ENCODE measurements at regions not wholly inside any gene's neighbourhood (a gene's known extent, or its start where the extent isn't known, plus 50 kb on each side); places are given as distances from the start of the nearest gene placed in this dataset.

GRCh38 chr9:81384911-81385310 is 304.4 kb downstream of the TLE1 start:
- TF ChIP-seq CTCF (IDR thresholded peaks at IDR 0.05 in 4 of 5, conservative IDR thresholded peaks at IDR 0.05 in 1 of 5) = no peak
- no peak for TF ChIP-seq POLR2A (IDR thresholded peaks at IDR 0.05)
